ENCODE measurements at regions not wholly inside any gene's neighbourhood (a gene's known extent, or its start where the extent isn't known, plus 50 kb on each side); places are given as distances from the start of the nearest gene placed in this dataset.
A peak's percentile ranks its signal among the peaks of the same experiment; 100 is the strongest.
"Not testable (repeated sequence)": the region's sequence is repeated elsewhere in the genome, so short reads cannot be mapped to it uniquely, and the experiment has no call there.

- not testable (repeated sequence) for DNase-seq
Measured at GRCh38 chr5:20752179-20752578, 764.2 kb upstream of the CDH18 start.

- DNase-seq, result not testable (repeated sequence)
Measured at GRCh38 chr5:20735715-20736114, 747.7 kb upstream of the CDH18 start.

DNA sequence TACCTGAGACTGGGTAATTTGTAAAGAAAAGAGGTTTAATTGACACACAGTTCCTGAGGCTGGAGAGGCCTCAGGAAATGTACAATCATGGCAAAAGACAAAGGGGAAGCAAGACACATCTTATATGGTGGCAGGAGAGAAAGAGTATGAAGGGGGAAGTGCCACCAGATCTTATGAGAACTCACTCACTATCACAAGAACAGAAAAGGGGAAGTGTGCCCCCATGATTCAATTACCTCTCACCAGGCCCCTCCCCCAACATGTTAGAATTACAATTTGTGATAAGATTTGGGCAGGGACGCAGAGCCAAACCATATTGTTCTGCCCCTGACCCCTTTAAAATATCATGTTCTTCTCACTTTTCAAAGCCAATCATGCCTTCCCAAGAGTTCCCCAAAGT lies 744.2 kb upstream of the CDH18 start:
- DNase-seq, result not testable (repeated sequence)

DNA sequence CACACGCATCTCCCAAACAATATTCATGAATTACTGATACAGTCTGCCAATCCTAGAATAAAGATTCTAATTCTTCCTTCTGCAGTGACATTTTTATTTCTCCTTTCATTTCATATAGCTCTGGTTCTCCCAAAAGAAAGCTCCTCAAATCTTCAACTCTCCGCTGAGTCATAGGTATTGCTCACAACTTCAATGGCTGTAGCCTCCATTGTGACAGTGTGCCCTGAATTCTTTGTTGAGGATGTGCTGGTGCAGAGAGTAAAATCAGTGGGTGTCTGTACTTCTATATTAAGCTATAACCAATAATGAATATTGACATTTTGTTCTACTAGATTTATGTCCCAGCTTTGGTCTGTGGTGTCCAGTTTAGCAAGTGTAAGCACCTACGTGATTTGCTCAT lies 733.3 kb upstream of the CDH18 start:
- DNase-seq, result not testable (repeated sequence)

DNA sequence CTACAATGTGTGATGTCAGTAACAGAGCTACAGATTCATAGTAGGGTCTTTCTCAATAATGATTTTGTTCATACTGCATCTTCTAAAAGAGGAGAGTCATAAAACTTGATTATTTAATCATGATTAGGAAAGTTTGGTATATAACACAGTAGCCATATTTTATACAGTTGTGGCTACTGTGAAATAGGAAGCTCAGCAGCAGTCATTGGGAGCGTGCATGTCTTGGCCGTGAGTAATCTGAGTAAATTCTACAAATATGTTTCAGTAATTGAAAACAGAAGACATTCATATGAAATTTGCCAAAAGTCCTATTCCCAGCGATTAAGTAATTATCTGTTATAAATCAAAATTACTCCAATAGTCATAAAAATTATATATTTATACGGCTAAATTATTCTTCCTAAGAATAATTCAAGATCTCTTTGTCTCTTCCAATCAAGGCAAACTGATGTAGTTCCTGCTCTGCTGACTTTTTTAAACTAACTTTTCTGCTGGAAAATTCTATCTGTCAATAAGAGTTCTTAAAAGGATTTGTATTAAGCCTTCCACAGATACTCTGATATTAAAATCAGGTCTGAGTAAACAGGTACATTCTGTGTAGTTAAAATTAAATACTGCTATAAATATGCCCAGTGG lies 723.6 kb upstream of the CDH18 start:
- not testable (repeated sequence) for DNase-seq

DNA sequence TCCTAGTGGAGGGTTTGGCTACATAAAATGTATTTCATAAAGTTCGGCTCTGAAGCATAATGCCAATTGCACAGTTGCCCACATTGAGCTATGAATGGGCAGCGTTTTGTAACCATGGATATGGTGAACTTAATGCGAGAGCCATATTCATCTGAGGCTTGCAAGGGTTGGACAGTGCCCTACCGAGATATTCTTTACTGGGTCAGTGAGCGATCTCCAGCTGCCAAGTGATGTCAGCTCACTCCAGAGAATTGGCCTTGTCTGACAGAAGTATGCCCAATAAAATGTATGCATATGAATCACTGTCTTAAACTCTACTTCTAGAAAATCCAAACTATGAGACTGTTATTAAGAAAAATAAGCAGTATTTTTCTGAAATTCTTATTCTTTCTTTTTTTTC lies 719.6 kb upstream of the CDH18 start:
- DNase-seq, result not testable (repeated sequence)

GRCh38 chr5:20694121-20694520 lies 706.1 kb upstream of the CDH18 start:
- DNase-seq, result no peak

GRCh38 chr5:20692913-20693312 lies 704.9 kb upstream of the CDH18 start:
- no peak for DNase-seq

DNA sequence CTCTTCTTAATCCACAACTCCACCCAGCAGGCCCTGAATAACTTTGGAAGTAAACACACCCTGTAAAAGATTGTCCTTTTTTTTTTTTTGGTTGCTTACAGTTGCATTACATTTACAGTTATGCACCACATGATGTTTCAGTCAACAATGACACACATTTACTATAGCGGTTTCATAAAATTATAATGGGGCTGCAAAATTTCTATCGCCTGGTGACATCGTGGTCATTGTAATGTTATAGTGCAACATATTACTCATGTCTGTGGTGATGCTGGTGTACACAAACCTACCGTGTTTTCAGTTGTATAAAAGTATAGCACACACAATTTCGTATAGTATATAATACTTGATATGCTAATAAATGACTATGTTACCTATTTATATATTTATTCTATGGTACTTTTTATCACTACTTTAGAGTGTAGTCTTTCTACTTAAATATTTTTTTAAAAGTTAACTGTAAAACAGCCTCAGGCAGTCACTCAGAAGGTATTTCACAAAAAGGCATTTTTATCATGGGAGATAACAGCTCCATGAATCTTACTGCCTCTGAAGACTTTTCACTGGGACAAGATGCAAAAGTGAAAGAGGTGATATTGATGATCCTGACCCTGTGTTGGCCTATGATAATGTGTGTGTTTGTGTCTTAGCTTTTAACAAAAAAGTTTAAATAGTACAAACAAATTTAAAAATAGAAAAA lies 695.4 kb upstream of the CDH18 start:
- DNase-seq, result no peak

DNA sequence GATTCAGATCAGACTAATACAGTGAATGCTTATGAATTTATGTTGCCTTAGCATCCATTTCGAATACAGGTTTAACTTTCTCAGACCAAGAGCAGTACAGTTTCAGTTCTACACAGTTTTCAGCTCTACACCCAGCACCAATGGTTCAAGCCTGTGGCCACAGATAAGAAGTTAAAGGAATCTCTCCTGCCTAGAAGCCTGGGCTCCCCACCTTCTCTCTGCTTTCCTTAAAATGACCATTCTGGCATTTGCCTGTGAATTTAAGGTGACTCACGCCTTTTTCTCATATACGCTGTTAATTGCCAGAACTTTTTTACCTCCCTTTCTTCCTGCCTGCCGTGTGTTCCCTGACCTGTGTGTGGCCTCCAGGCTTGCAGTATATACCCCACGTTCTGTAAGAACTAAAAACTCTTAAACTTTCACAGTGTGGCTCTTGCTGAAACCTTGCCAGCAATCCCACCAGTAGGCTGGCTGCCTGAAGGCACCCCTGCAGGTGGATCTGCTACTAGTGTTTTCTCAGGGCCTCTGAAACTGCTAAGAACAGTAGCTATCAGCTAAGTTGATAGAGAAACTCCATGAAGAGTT lies 692.8 kb upstream of the CDH18 start:
- no peak for DNase-seq

- DNase-seq, result peak; percentile 14
Measured at GRCh38 chr5:20678814-20679298, 690.9 kb upstream of the CDH18 start.

GRCh38 chr5:20678386-20678785 lies 690.4 kb upstream of the CDH18 start:
- no peak for DNase-seq

- DNase-seq, result no peak
Measured at GRCh38 chr5:20660588-20660987, 672.6 kb upstream of the CDH18 start.

GRCh38 chr5:20656262-20656661 lies 668.3 kb upstream of the CDH18 start:
- no peak for DNase-seq

GRCh38 chr5:20655211-20655610 lies 667.2 kb upstream of the CDH18 start:
- no peak for DNase-seq

- DNase-seq, result no peak
Measured at GRCh38 chr5:20654746-20655145, 666.7 kb upstream of the CDH18 start.

DNA sequence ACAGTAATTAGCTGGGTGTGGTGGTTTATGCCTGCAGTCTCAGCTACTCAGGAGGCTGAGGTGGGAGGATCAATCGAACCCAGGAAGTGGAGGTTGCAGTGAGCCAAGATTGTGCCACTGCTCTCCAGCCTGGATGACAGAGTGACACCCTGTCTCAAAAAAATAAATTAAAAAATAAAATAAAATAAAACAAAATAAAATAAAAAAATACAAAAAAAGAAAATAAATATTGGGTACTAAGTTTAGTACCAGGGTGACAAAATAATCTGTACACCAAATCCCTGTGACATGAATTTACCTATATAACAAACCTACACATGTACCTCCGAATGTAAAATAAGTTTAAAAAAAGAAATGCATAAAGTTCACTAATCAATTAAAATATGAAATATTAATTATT lies 666.0 kb upstream of the CDH18 start:
- no peak for DNase-seq

GRCh38 chr5:20649966-20650365 lies 662.0 kb upstream of the CDH18 start:
- no peak for DNase-seq

- no peak for DNase-seq
Measured at GRCh38 chr5:20648981-20649380, 661.0 kb upstream of the CDH18 start.

DNA sequence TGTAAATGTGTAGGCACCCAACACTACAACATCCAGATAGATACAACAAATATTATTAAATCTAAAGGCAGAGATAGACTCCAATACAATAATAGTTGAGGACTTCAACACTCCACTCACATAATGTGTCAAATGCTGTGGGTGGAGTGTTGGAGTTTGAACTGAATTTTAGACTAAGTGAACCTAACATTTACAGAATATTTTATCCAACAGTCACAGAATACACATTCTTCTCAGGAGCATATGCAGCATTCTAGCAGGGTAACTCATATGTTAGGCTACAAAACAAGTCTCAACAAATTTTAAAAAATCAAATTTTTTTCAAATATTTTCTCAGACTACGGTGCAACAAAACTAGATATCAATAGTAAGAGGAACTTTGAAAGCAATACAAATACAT lies 648.7 kb upstream of the CDH18 start:
- DNase-seq, result no peak

DNA sequence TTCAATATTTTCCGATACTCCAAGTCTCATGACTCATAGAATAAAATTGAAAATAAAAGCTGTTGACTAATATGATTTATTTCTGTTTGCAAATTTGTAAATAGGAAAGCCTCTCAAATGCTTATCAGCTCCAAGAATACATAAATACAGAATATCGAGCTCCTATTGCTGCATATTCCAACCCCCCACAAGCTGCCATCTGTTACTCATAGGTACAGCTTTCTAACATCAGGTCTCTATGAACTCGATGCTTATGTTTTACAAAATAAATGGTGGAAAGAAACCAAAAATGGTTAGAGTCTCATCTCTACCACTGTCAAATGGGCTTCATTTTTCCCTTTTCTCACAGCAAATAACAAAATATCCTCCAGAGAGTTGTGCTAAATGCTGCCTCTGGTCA lies 631.6 kb upstream of the CDH18 start:
- no peak for DNase-seq

DNA sequence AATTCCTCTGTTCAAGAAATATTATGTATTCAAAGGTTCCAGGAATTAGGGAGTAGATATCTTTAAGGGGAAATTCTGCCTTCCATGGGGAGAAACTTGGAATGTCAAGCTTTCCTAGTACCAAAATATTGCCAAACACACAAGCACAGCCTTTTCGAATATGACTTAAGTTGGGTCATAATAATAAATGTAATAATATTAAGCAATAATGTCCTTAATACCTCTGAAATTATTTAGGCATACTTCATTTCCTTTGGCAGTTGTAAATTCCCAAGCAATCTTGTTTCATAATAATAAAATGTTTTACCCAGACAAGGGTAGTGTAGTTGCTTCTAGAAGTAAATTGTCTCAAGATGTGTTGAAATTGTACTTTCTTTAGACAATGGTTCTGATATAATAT lies 630.3 kb upstream of the CDH18 start:
- no peak for DNase-seq

- no peak for DNase-seq
Measured at GRCh38 chr5:20617841-20618240, 629.8 kb upstream of the CDH18 start.

DNA sequence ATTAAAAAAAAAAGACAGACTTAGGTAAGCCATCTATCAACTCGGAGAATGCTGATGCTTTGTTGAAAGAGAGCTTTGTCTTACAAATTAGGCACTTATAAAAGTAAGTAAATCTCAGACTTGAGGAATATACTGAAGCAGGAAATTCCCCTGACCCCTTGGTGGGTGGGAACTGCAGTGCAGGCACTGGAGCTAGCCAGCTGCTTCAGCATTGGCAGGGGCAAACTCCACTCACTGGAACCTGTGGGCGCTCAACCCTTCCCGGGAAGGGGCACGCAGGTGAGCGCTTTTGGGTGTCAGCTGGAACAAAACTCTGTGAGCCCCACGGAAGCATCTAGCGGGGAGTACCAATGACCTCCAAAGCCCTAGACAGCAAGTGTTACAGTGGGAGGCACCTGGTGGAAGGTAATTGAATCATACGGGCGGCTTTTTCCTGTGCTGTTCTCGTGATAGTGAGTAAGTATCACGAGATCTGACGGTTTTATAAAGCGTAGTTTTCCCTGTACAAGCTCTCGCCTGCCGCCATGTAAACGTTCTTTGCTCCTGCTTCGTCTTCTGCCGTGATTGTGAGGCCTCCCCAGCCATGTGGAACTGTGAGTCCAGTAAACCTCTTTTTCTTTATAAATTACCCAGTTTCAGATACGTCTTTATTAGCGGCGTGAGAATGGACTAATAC lies 628.0 kb upstream of the CDH18 start:
- no peak for DNase-seq
